GF-D8 (cell line): ENCODE measurements at regions not wholly inside any gene's neighbourhood (a gene's known extent, or its start where the extent isn't known, plus 50 kb on each side); places are given as distances from the start of the nearest gene placed in this dataset.
"Not testable (repeated sequence)": the region's sequence is repeated elsewhere in the genome, so short reads cannot be mapped to it uniquely, and the experiment has no call there.

Experiments
- DNase-seq: peaks from one replicate; lab custom pipeline; 2025; lab: John Stamatoyannopoulos, UW

DNA sequence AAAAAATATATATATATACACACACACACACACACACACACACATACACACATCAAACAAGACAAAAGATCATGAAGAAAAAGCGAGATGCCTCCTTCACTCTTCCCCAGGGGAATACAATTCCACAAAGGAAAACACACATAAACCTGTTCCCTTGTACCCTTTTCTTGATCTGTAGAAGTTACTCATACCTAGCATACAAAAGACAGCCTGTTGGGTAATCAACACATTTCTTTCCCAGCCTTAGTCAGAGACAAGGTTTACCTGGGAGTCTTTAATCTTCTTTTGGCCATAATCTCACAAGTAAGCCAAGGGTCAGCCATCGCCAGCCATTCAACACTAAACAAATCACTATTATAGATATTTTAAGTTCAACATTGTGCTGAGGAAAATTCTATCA, 407.0 kb downstream of the SUCLG1 start:
- DNase-seq: no peak

DNA sequence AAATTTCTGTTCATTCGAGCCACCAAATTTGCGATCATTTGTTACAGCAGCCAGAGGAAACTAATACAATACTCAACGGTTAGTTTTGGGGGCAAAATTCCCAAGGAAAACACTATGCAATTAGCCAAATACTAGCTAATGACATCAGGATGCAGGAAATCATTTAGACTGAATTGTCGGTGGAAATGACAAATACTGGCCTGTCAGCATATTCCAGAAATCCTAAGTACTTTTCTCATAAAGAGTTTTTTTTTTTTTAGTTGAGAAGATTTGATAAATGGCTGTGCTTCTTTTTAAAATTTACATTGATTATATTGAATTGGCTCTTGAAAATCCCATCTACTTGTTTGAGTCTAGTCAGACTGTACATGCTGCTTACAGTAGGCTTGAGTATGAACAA, 410.1 kb downstream of the SUCLG1 start:
- DNase-seq: no peak

DNA sequence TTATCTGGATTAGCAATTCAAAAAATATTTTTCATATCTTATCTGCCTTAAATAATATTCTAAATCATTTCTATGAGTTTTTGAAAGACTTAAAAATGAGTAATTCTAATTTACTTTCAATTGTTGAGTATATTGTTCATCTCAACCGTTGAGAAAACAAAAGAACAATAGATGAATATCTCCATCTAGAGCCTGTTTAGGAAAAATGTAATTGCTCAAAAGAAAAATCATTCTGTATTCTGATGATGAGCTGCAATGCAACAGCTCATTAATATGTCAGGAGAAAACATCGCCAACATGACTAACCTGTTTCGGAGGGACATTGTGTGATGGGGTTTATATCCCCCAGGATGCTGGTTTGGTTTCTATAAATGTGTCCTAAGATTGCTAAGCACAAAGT, 417.6 kb downstream of the SUCLG1 start:
- no peak for DNase-seq

DNA sequence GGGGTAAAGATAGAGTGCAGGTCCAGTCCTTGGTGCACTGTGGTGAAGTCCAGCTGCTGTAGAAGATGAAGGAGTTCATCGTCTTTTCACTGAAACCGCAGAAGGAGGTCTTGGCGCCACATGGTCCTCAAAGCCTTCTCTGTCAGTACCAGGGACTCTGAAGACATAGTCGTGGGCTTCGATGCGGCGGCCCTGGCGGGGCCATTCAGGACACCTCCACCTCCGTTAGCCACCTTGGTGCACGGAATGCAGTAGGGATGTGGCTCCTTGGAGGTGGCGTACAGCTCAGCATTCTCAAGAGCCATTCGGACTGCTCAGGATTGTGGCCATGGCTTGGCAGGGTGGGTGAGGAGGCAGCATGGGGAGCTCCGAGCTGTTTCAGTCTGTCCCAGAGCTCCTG, 418.8 kb downstream of the SUCLG1 start:
- DNase-seq: no peak

DNA sequence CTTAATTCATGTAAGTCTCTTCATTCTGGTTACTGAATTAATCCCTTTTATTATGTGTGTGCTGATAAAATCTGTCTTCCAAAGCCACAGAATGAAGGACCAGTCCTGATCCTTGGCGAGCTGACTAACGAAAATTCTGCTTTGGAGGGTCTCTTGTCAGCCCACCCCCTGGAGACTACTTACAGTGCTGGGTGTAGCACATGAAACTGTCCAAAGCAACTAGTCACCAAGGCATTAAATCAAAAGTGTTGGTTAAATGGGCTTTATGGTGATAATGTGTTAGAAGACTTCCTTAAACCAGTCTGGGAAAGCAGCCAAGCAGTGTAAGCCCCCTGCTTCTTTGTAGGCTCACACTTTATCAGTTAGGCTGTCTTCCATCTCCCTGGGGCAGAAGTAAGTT, 420.2 kb downstream of the SUCLG1 start:
- no peak for DNase-seq

DNA sequence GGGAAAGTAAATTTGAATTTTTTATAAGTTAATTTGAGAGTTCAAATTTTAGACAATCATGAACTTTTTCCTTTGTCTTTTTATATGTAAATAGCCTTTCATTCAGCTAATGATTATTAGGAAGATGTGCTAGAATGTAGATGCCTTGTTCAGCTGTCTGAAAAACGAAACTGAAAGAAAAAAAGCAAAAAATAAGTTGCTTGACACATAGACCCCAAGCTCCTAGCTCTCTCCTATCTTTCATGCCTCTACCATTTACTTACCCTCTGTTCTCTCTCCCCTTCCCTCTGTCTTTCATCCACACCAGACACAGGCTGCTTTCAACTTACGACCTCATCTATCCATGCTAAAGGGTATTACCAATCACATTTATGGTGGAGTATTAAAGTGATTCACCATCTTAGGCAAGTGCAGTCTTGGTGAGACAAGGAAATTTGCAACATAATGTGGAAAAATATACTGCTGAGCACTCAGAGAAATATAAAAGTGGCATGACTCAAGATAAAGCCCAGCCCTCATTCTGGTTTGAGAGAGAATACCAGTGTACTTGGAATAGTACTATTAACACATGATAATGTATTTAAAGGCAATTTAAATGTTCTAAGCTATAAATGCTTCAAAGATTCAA, 425.6 kb downstream of the SUCLG1 start:
- no peak for DNase-seq

DNA sequence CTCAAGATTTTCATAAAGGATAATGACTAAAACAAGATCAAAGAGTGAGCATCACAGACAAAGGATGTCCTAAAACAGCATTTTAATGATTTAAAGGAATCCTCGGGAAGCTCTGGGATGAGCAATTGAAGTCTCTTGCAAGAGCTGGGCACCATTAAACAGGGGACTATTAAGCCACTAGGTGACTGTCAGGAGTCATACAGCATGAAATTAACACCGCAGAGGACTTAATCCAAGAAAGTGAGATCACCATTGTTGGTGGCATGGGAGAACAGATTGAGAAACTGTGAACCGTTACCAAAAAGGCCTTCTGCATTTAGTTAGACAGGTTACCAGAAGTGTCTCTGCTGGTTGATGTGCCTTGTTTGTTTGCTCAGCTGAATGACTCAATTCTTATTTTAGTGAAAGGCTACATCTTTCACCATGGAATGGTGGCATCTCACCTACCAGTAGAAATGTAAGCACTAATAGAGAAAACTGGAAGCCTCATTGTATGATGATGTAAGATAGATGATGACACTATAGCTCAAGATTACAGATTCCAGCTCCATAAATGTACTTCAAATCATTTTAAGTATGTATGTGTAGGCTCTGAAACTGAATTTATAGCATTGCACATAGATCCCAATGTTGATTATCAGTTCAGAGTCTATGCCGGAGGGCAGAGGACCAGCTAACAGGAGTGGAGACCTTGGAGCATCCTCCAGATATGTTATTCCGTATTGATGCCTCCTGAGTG, 427.6 kb downstream of the SUCLG1 start:
- DNase-seq: no peak

DNA sequence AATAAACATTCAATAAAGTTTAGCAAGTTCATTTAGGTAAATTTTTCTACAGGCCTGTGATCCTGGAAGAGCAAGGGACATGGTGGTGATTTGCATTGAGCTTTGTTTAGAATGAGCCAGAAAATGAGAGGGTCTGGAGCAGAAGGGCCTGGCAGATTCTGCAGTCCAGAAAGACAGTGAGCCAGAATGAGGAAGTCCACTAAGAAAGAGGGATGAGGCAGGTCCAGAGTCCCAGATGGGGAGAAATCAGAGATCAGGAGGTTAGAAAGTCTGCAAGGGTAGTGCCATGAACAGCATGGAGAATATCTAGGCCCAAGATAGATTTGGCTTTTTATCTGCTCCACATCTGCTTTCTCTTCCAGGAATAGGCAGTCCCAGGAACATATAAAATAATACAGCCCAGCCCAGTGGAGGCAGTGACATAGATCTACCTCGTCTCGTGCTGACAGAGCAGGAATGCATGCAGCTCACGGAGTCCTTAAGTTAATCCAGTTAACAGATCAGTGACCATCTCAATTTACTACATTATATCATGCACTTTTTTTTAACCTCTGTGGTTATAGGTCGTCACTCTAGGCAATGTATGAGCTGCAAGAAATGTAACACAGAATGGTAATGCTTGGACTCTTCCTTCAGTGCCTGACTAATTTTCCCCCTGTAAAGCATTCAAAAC, 429.0 kb downstream of the SUCLG1 start:
- DNase-seq: no peak

DNA sequence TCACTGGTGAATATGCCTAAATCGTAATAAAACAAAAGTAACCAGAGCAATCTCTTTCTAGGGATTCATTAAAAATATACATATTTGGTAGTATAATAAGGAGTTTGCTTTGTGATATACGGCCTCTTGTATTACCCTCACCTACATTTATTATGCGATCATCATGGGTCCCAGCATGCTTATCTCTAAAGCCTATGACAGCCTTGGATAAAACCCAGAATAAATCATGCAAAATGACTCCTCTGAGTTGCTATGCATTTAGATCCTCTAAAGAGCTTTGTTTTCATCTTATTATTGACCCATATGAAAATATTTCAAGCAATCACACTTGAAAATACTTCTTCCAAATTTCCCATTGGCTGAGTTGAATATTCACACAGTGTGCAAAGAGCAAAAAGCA, 432.3 kb downstream of the SUCLG1 start:
- no peak for DNase-seq

DNA sequence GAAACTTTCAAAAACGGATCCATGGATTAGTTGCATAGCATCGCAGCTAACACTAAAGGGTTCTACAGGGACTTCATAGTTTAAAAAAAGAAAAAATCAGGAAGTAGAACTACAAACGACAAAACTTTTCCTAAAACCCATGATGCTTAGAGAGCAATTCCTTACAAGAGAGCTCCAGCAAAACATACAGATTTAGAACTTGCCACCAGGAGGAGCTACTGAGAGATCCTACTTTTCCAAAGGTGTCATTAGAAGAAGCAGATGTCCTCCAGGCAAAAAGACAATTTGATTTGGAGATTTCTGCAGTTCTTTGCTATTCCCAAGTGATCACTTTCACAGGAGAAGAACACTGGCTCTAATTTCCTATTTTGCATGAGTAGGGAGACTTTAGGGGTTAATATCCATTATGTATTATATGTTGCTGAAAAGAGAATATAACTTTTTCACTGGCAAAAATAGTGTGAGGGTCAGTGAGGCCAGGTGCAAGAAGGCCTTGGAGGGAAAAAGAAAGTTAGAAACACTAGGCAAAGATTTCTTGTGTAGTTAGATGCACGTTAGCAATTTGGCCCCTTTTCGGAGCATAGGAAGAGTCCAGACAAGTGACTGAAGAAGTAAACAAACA, 436.2 kb downstream of the SUCLG1 start:
- DNase-seq: no peak

DNA sequence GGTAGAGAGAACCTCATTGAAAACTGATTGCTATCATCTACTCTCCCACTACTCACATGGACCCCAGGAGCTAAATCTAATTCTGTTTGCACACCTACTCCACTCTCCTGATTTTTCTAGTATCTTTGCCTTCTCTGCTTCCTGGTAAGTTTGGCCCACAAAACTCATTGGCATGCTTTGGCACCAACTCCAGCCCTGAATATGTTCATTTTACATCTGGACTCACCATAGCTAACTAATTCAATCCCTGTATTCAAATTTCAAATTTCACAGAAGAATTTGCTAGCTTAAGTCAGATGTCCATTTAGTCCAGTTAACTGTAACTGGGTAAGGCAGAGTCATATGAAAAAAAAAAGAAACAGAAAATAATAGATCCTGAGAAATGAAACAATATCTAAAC, 442.1 kb downstream of the SUCLG1 start:
- DNase-seq: no peak

DNA sequence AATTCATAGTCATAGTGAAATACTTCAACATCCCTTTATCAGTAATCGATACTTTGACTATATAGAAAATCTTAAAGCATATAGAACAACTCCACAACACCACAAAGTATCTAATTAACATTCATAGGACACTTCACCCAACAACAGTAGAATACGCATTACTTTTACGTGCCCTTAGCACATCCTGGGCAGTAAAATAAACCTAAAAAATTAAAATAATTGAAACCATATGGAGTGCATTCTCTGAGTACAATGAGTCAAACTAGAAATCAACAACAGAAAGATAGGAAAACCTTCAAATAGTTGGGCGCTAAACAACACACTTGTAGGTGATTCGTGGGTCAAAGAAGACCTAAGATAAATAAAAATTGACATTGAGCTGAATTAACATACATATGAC, 442.9 kb downstream of the SUCLG1 start:
- DNase-seq: no peak

DNA sequence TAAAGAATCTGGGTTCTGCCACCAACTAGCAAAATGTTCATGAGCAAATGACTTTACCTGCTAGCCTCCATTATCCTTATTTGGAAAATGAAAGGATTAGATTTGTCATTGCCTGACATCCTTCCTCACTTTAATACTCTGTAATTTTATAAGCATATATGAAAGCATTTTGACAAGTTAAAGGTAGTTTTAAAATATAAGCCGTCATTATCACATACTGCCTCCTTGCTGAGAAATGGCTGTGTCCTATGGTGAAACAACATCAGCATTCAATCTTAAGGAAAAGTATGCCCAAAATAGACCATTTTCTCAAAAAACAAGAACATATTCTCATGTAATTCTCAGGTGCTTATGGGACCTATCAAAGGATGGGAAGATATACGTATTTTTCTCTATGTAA, 461.2 kb downstream of the SUCLG1 start:
- no peak for DNase-seq

DNA sequence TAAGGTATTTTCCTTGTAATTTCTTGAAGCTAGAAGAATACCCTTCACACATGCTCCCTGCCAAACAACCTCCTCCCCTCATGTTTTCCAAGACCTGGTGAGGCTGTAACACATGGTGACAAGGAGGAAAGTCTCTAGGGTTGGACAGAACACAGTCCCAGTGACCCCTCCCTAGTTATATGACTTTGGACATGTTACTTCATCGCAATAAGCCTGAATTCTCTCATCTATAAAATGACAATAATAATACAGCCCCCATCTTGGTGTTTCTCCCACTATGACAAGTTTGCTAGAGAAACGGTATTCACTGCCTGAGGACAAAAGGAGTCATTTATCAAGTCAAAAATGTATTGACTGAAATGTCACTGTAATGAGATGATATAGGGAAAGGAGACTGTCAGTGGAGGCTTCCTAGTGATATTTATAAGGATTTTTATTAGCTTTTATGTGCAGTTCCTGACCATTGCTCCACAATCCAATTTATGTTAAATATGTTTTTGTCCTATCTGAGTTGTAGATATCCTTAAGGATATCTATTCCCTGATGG, 464.4 kb downstream of the SUCLG1 start:
- no peak for DNase-seq

DNA sequence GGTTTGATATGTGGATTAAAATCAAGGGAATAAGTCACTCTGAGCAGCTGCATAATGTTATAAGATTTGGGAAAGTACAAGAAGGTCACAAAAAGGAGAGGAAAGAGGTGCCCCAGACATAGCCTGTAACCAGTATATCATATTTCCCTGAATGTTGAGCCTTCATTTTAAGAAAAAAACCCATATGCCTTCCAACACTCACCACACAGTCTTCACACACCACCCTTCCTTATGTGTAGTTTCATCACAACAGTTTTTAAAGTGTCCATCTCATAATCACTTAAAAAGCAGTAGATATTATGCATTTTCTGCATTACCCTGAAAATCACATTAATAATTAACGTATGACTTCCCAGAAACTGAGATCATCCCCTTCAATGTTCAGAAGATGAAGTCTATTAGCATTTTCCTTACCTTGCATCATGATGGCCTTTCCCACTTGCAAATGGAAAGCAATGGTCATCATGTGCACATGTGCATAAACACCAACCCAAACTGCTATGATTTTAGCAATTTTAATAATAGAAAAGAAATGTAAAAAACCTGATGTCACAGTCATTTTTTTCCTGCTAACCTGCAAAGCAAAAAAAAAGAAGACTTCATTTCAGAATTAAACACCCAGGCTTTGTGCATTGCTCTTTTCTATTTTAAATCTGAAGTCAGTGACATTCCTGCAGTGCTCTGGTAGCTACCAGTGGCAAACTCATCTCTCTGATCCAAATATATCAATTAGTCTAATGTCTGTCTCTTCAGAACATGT, 465.0 kb downstream of the SUCLG1 start:
- DNase-seq: no peak

DNA sequence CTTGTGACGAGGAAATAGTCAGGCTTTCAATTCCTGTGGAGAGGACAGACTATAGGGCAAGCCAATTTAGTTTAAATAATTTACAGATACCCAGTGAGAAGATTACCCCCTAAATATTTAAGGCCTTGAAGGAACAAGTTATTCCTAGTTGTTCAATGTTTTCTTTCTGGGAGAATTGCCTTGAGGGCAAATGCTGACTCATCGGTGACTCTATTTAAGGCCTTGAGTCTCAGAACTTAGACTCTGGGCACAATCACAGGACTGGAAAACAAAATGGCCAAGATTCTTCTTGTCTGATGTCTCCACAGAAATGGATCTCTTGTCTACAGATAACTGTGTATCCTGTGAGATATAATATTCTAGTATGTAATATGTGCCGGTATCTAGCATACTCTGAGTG, 467.1 kb downstream of the SUCLG1 start:
- no peak for DNase-seq

DNA sequence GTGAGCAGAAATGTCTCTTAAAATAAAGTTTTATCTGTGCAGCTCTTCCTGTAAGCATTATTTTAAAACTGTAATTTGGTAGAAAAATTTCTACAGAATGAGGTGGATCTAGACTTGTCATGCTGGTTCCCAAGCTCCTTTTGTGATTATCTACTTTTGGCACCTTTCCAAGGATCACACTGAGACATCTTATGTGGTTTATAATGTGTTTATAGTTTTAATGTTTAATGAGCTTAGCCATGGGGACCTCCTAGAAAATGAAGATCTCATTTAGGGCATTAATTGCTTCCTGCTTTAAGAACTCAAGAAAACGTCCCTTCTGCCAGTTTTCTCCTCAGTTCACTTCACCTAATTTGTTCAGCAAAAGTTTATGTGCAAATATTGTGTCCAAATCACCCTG, 468.4 kb downstream of the SUCLG1 start:
- no peak for DNase-seq

DNA sequence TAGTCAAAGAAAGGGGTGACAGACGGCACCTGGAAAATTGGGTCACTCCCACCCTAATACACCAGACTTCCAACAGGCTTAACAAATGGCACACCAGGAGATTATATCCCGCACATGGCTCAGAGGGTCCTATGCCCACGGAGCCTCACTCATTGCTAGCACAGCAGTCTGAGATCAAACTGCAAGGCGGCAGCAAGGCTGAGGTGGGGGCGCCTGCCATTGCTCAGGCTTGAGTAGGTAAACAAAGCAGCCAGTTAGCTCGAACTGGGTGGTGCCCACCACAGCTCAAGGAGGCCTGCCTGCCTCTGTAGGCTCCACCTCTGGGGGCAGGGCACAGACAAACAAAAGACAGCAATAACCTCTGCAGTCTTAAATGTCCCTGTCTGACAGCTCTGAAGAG, 482.5 kb downstream of the SUCLG1 start:
- not testable (repeated sequence) for DNase-seq

DNA sequence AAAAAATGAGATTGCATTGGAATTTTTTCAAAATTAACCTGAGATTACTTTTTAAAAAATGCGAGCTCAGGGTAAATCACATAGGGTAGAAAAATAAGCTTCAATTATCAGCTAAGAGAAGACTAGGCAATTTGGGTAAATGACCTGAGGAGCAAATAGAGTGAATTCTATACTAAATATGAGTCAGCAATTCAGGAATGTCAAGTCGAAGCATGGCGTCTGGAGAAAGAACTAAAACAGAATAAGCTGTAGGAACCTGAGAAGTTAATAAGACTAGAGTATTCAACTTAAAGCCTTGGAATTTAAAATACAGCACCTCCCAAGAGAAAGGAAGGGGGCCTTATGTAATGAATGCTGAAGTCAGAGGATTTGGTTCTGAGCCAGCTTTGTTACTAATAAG, 487.0 kb downstream of the SUCLG1 start:
- no peak for DNase-seq

DNA sequence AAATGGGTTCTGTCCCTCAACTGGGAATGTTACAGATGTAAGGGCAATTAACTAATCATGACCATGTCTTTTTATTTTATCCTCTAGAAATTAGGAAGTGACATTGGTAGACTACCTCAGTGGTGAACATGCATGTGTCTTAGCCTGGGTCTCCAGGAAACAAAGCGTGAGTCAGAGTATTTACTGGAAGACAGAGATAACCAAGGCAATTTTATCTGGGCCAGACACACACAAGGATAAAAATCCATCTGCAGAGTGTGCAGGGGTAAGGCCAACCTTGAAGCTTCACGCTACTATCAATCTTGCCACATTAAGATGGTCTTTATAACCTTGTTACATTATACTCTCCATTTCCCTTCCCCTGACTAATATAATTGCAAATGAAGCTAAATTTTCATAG, 487.5 kb downstream of the SUCLG1 start:
- no peak for DNase-seq

DNA sequence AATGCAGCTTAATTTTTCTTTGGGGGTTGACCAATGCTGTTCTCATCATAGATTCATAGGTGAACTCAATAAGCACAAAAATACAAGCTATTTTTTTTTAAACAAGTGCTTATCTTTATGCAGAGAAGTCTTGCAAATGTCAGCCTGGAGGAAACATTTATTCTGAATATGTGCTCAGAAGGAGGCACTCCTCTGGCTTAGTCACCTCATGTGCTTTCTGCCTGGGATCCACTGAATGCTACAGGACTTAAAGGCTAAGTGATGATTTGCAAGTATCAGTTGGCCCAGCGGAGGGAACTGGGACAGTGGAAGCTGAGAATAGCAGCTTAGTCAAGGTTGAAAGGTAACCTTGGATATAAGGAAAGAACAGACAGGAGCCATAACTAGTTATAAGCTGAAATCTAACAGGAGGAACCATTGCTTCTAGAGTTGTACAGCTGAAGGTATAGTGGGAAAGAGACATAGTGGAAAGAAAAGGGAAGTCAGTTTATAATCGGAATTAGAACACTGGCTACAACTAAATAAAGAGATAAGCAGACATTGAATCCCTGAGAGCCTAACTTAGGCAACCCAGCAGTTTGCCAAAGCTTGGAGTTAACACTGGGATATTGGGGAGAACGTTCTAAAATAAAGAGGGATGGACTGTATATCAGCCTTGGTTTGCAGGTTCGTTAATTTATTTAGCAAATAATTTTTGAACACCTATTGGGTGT, 488.7 kb downstream of the SUCLG1 start:
- DNase-seq: no peak
